ENCODE measurements at regions not wholly inside any gene's neighbourhood (a gene's known extent, or its start where the extent isn't known, plus 50 kb on each side); places are given as distances from the start of the nearest gene placed in this dataset.

DNA sequence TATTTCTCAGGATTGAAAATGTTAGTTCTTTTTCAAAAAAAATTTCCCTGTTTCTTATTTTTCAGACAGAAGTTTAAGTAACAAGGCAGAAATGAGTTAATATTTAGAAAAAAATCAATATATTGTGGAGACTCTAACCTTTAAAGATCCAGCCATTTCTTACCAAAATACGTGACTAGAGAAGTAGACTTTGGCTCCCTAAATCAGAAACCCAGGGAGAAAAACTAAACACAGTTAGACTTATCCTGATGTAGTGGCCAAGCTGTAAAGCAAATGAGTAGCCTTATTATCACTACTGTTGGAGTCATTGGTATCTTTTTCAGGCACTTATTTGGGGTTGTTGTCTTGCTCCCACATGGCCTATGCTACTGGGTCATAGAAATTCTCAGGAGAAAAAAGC lies 1556.4 kb upstream of the ADGRL3 start:
- WGBS (ENCODE audit: insufficient coverage, insufficient replicate concordance, low lambda C conversion rate, missing lambda C conversion rate): 0% methylated on average over 1 of the region's 1 CpG
- H3K27me3 ChIP-seq (replicated peaks in 1 of 2; ENCODE audit: control insufficient read depth in 2 of 2, insufficient read depth in 2 of 2, low read length in 1 of 2): no peaks in the 10 kb centered on the region
- FAIRE-seq (no peak), ATAC-seq (no peak), DNase-seq (ENCODE audit: low read depth, low spot score) (no peak)
- H3K36me3 ChIP-seq (ENCODE audit: control insufficient read depth in 2 of 2, insufficient read depth in 2 of 2, low read length in 1 of 2): no peaks in the 10 kb centered on the region
- H2AFZ ChIP-seq (ENCODE audit: control insufficient read depth, low read depth, low read length): no peak overlapping the region
- no peaks in the 10 kb centered on the region for H3K4me1 ChIP-seq (ENCODE audit: control insufficient read depth, insufficient read depth, low read length)
- ChIA-PET POLR2A (no interaction called here), CTCF (no interaction called here), SMC1A (ENCODE audit: uncharacterized antibody, unreplicated experiment) (no interaction called here), RAD21 (ENCODE audit: unreplicated experiment) (no interaction called here)
- H3K9me3 ChIP-seq (replicated peaks; ENCODE audit: control insufficient read depth, insufficient read depth, low read length): no peaks in the 10 kb centered on the region
- no peaks in the 10 kb centered on the region for H3K79me2 ChIP-seq (ENCODE audit: control insufficient read depth, insufficient read depth, low read length)
- BruUV-seq (replicated peaks): no TSS peak
- intact Hi-C loops (cut with micrococcal nuclease; ENCODE audit: unreplicated experiment): no loop called here
- H4K20me1 ChIP-seq (ENCODE audit: control insufficient read depth, insufficient read depth): no peaks in the 10 kb centered on the region
- no peak overlapping the region for H3K9ac ChIP-seq (ENCODE audit: control insufficient read depth, insufficient read depth, low read length)
- H3K4me3 ChIP-seq: no peak overlapping the region
- no peak overlapping the region for H3K27ac ChIP-seq (ENCODE audit: control insufficient read depth, insufficient read depth)
- in situ Hi-C loops (cut with MboI): no loop called here
- H3K4me2 ChIP-seq (ENCODE audit: control insufficient read depth, insufficient read depth): no peak overlapping the region
- TF ChIP-seq PML (IDR thresholded peaks at IDR 0.05; ENCODE audit: low read length) (no peak), ATF7 (IDR thresholded peaks at IDR 0.05; ENCODE audit: low read depth) (no peak), ZBTB40 (IDR thresholded peaks at IDR 0.05; ENCODE audit: borderline replicate concordance) (no peak), POLR2AphosphoS2 (IDR thresholded peaks at IDR 0.05; ENCODE audit: low read depth, low read length) (no peak), SUPT20H (IDR thresholded peaks at IDR 0.05; ENCODE audit: borderline replicate concordance, control insufficient read depth, low read depth, low read length) (no peak), ASH2L (IDR thresholded peaks at IDR 0.05; ENCODE audit: borderline replicate concordance, low read depth) (no peak), CTCF (IDR thresholded peaks at IDR 0.05 in 2 of 3, conservative IDR thresholded peaks at IDR 0.05 in 1 of 3; ENCODE audit: control insufficient read depth in 2 of 3, extremely low read depth in 1 of 3, insufficient read depth in 1 of 3, low read depth in 3 of 3, low read length in 3 of 3) (no peak), MEF2B (IDR thresholded peaks at IDR 0.05; ENCODE audit: partially characterized antibody, poor library complexity, severe bottlenecking) (no peak)
- TF ChIP-seq, protein P1, sequence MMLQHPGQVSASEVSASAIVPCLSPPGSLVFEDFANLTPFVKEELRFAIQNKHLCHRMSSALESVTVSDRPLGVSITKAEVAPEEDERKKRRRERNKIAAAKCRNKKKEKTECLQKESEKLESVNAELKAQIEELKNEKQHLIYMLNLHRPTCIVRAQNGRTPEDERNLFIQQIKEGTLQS (IDR thresholded peaks at IDR 0.05; ENCODE audit: borderline replicate concordance, extremely low read depth, low read depth, low read length): no peak
- TF ChIP-seq, protein P2, sequence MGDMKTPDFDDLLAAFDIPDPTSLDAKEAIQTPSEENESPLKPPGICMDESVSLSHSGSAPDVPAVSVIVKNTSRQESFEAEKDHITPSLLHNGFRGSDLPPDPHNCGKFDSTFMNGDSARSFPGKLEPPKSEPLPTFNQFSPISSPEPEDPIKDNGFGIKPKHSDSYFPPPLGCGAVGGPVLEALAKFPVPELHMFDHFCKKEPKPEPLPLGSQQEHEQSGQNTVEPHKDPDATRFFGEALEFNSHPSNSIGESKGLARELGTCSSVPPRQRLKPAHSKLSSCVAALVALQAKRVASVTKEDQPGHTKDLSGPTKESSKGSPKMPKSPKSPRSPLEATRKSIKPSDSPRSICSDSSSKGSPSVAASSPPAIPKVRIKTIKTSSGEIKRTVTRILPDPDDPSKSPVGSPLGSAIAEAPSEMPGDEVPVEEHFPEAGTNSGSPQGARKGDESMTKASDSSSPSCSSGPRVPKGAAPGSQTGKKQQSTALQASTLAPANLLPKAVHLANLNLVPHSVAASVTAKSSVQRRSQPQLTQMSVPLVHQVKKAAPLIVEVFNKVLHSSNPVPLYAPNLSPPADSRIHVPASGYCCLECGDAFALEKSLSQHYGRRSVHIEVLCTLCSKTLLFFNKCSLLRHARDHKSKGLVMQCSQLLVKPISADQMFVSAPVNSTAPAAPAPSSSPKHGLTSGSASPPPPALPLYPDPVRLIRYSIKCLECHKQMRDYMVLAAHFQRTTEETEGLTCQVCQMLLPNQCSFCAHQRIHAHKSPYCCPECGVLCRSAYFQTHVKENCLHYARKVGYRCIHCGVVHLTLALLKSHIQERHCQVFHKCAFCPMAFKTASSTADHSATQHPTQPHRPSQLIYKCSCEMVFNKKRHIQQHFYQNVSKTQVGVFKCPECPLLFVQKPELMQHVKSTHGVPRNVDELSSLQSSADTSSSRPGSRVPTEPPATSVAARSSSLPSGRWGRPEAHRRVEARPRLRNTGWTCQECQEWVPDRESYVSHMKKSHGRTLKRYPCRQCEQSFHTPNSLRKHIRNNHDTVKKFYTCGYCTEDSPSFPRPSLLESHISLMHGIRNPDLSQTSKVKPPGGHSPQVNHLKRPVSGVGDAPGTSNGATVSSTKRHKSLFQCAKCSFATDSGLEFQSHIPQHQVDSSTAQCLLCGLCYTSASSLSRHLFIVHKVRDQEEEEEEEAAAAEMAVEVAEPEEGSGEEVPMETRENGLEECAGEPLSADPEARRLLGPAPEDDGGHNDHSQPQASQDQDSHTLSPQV (IDR thresholded peaks at IDR 0.05): no peak
- TF ChIP-seq, protein P3, sequence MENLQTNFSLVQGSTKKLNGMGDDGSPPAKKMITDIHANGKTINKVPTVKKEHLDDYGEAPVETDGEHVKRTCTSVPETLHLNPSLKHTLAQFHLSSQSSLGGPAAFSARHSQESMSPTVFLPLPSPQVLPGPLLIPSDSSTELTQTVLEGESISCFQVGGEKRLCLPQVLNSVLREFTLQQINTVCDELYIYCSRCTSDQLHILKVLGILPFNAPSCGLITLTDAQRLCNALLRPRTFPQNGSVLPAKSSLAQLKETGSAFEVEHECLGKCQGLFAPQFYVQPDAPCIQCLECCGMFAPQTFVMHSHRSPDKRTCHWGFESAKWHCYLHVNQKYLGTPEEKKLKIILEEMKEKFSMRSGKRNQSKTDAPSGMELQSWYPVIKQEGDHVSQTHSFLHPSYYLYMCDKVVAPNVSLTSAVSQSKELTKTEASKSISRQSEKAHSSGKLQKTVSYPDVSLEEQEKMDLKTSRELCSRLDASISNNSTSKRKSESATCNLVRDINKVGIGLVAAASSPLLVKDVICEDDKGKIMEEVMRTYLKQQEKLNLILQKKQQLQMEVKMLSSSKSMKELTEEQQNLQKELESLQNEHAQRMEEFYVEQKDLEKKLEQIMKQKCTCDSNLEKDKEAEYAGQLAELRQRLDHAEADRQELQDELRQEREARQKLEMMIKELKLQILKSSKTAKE (IDR thresholded peaks at IDR 0.05; ENCODE audit: low read depth, poor library complexity, severe bottlenecking): no peak

All from GM12878 (cell line).